Mesenchymal stem cell (in vitro differentiated cells and primary cell): ENCODE measurements at regions not wholly inside any gene's neighbourhood (a gene's known extent, or its start where the extent isn't known, plus 50 kb on each side); places are given as distances from the start of the nearest gene placed in this dataset.

ENCODE experiments used
- DNase-seq: peaks from one replicate; pipeline ENCODE4 v3.0.0-alpha.2; 2013
- H2AFZ ChIP-seq: one replicate; pipeline ENCODE4 v1.6.1; 2013; ENCODE audit warnings: low read depth, mild to moderate bottlenecking, control low read depth, inconsistent platforms, low read length, moderate library complexity
- H2AK5ac ChIP-seq: 2 replicates; pipeline ENCODE4 v1.6.1; 2013; ENCODE audit warnings: low read length, moderate library complexity, mild to moderate bottlenecking, inconsistent platforms; ENCODE audit not compliant: severe bottlenecking
- H2BK120ac ChIP-seq: one replicate; pipeline ENCODE4 v1.6.1; 2013; ENCODE audit warnings: low read depth, mild to moderate bottlenecking, inconsistent platforms, low read length, moderate library complexity
- H2BK12ac ChIP-seq, 2 experiments: one replicate each; pipeline ENCODE4 v1.6.1; 2013; ENCODE audit warnings: inconsistent platforms in 2 of 2, low read length in 2 of 2, mild to moderate bottlenecking in 2 of 2, moderate library complexity in 2 of 2, control low read depth in 1 of 2
- H2BK15ac ChIP-seq: one replicate; pipeline ENCODE4 v1.6.1; 2013; ENCODE audit warnings: mild to moderate bottlenecking, low read depth, inconsistent platforms; ENCODE audit not compliant: poor library complexity, severe bottlenecking
- H2BK5ac ChIP-seq: 2 replicates; pipeline ENCODE4 v1.6.1; 2013; ENCODE audit warnings: low read depth, mild to moderate bottlenecking, low read length, control low read depth, inconsistent platforms; ENCODE audit not compliant: poor library complexity, severe bottlenecking
- H3K14ac ChIP-seq, 2 experiments: one replicate each; pipeline ENCODE4 v1.6.1; 2013; ENCODE audit warnings: inconsistent platforms in 2 of 2, low read length in 2 of 2, control low read depth in 1 of 2, mild to moderate bottlenecking in 1 of 2, moderate library complexity in 1 of 2
- H3K18ac ChIP-seq, 2 experiments: one replicate each; pipeline ENCODE4 v1.6.1; 2013; ENCODE audit warnings: inconsistent platforms in 2 of 2, low read length in 2 of 2, control low read depth in 1 of 2, low read depth in 1 of 2, mild to moderate bottlenecking in 1 of 2
- H3K23ac ChIP-seq, 2 experiments: one replicate each; pipeline ENCODE4 v1.6.1; 2013; ENCODE audit warnings: inconsistent platforms in 2 of 2, low read length in 2 of 2, mild to moderate bottlenecking in 2 of 2, moderate library complexity in 2 of 2, control low read depth in 1 of 2
- H3K27ac ChIP-seq: 2 replicates; pipeline ENCODE4 v1.5.1; 2013; ENCODE audit warnings: mild to moderate bottlenecking, moderate library complexity, low read length, control low read depth, inconsistent platforms; ENCODE audit not compliant: poor library complexity, severe bottlenecking
- H3K27me3 ChIP-seq, 2 experiments: 2 replicates each; pipeline versions ENCODE4 v1.6.1 to v1.7.0; 2013; ENCODE audit warnings: low read length in 2 of 2, mild to moderate bottlenecking in 2 of 2, moderate library complexity in 2 of 2, control low read depth in 1 of 2, inconsistent platforms in 1 of 2; ENCODE audit not compliant: control insufficient read depth in 1 of 2, insufficient read depth in 1 of 2
- H3K36me3 ChIP-seq, 2 experiments: 2 replicates each; pipeline versions ENCODE4 v1.6.1 to v1.7.0; 2013; ENCODE audit warnings: low read length in 2 of 2, control low read depth in 1 of 2, inconsistent platforms in 1 of 2, low read depth in 1 of 2, mild to moderate bottlenecking in 1 of 2; ENCODE audit not compliant: insufficient read depth in 2 of 2, control insufficient read depth in 1 of 2
- H3K4ac ChIP-seq, 2 experiments: one replicate each; pipeline ENCODE4 v1.6.1; 2013; ENCODE audit warnings: inconsistent platforms in 2 of 2, low read length in 2 of 2, mild to moderate bottlenecking in 2 of 2, moderate library complexity in 2 of 2, control low read depth in 1 of 2, low read depth in 1 of 2
- H3K4me1 ChIP-seq: 2 replicates; pipeline ENCODE4 v1.6.1; 2013; ENCODE audit warnings: low read depth, low read length, control low read depth; ENCODE audit not compliant: control insufficient read depth, insufficient read depth
- H3K4me2 ChIP-seq: 2 replicates; pipeline ENCODE4 v1.6.1; 2013; ENCODE audit warnings: low read length, mild to moderate bottlenecking, inconsistent platforms; ENCODE audit not compliant: poor library complexity, severe bottlenecking
- H3K4me3 ChIP-seq, 2 experiments: 2 replicates each; pipeline versions ENCODE4 v1.5.1 to v1.7.0; 2013; ENCODE audit warnings: low read length in 2 of 2, mild to moderate bottlenecking in 2 of 2, control low read depth in 1 of 2, low read depth in 1 of 2; ENCODE audit not compliant: insufficient read depth in 1 of 2
- H3K79me1 ChIP-seq: replicated peaks from 2 replicates; pipeline ENCODE4 v1.6.1; 2013; ENCODE audit warnings: mild to moderate bottlenecking, control low read depth, low read length, inconsistent platforms; ENCODE audit not compliant: poor library complexity, severe bottlenecking
- H3K9ac ChIP-seq: 2 replicates; pipeline ENCODE4 v1.7.0; 2013; ENCODE audit warnings: mild to moderate bottlenecking, low read length, moderate library complexity
- H3K9me3 ChIP-seq: 2 replicates; pipeline ENCODE4 v1.7.0; 2013; ENCODE audit warnings: mild to moderate bottlenecking, low read length; ENCODE audit not compliant: control insufficient read depth
- H4K8ac ChIP-seq: one replicate; pipeline ENCODE4 v1.6.1; 2013; ENCODE audit warnings: inconsistent platforms, mild to moderate bottlenecking, low read length, moderate library complexity
- H4K91ac ChIP-seq: one replicate; pipeline ENCODE4 v1.6.1; 2013; ENCODE audit warnings: mild to moderate bottlenecking, low read length, inconsistent platforms
- WGBS: methylation state at CpG from one replicate; pipeline ENCODE4 v1.1.7; 2013; ENCODE audit warnings: mixed read lengths; 5-methylcytosine and 5-hydroxymethylcytosine counted together

- Histone ChIP-seq H2BK15ac (no peak overlapping the region), H2BK12ac (no peak overlapping the region), H3K36me3 (no peaks in the 10 kb centered on the region), H2BK5ac (no peak overlapping the region), H3K9ac (no peak overlapping the region), H3K9me3 (peaks cover 4% of the 10 kb centered on the region), H3K4me2 (no peak overlapping the region), H2AFZ (no peak overlapping the region), H4K91ac (no peak overlapping the region), H3K27ac (no peak overlapping the region), H2BK120ac (no peak overlapping the region), H3K4me3 (no peak overlapping the region), H3K18ac (no peak overlapping the region), H3K4ac (no peak overlapping the region), H3K4me1 (no peaks in the 10 kb centered on the region), H3K27me3 (no peaks in the 10 kb centered on the region), H3K23ac (no peak overlapping the region), H4K8ac (no peak overlapping the region), H3K14ac (no peak overlapping the region), H3K79me1 (no peaks in the 10 kb centered on the region), H2AK5ac (no peak overlapping the region)
- no peak for DNase-seq
- 71% methylated on average over 4 of the region's 4 CpGs for WGBS
Observed at GRCh38 chr13:103694471-103694870, 628.3 kb upstream of the SLC10A2 start.

- no peak overlapping the region for H3K27ac ChIP-seq
- no peak overlapping the region for H2AFZ ChIP-seq
- no peak overlapping the region for H2AK5ac ChIP-seq
- no peak overlapping the region for H2BK12ac ChIP-seq
- H3K9me3 ChIP-seq = peaks cover 4% of the 10 kb centered on the region
- no peak overlapping the region for H3K14ac ChIP-seq
- H3K4ac ChIP-seq = no peak overlapping the region
- no peak overlapping the region for H4K8ac ChIP-seq
- 70% methylated on average over 2 of the region's 5 CpGs for whole genome bisulfite sequencing
- H3K9ac ChIP-seq = no peak overlapping the region
- H3K27me3 ChIP-seq = no peaks in the 10 kb centered on the region
- no peak overlapping the region for H2BK15ac ChIP-seq
- H3K18ac ChIP-seq = no peak overlapping the region
- no peak overlapping the region for H4K91ac ChIP-seq
- no peak for DNase-seq
- H3K4me2 ChIP-seq = no peak overlapping the region
- H3K36me3 ChIP-seq = no peaks in the 10 kb centered on the region
- no peaks in the 10 kb centered on the region for H3K4me1 ChIP-seq
- no peak overlapping the region for H2BK5ac ChIP-seq
- no peaks in the 10 kb centered on the region for H3K79me1 ChIP-seq
- no peak overlapping the region for H3K4me3 ChIP-seq
- no peak overlapping the region for H2BK120ac ChIP-seq
- no peak overlapping the region for H3K23ac ChIP-seq
Observed at GRCh38 chr13:103694033-103694432, 627.8 kb upstream of the SLC10A2 start.

GRCh38 chr13:103692442-103692841 lies 626.2 kb upstream of the SLC10A2 start:
- no peak overlapping the region for H4K8ac ChIP-seq
- peak overlapping the region in 1 of 2 experiments; percentile 28 for H3K14ac ChIP-seq
- no peak overlapping the region for H3K4ac ChIP-seq
- H3K27me3 ChIP-seq = no peaks in the 10 kb centered on the region
- H3K4me3 ChIP-seq = no peak overlapping the region
- no peak overlapping the region for H3K27ac ChIP-seq
- no peak overlapping the region for H2BK5ac ChIP-seq
- no peak overlapping the region for H3K4me2 ChIP-seq
- H4K91ac ChIP-seq = no peak overlapping the region
- H3K79me1 ChIP-seq = no peaks in the 10 kb centered on the region
- 90% methylated on average over 3 of the region's 4 CpGs for WGBS
- H2BK120ac ChIP-seq = no peak overlapping the region
- H3K36me3 ChIP-seq = no peaks in the 10 kb centered on the region
- H3K4me1 ChIP-seq = no peaks in the 10 kb centered on the region
- DNase-seq = no peak
- no peak overlapping the region for H3K9ac ChIP-seq
- H2AK5ac ChIP-seq = no peak overlapping the region
- H3K9me3 ChIP-seq = peaks cover 6% of the 10 kb centered on the region
- H2AFZ ChIP-seq = no peak overlapping the region
- H3K23ac ChIP-seq = no peak overlapping the region
- H2BK15ac ChIP-seq = no peak overlapping the region
- no peak overlapping the region for H3K18ac ChIP-seq
- H2BK12ac ChIP-seq = no peak overlapping the region

GRCh38 chr13:103676329-103676728 lies 610.1 kb upstream of the SLC10A2 start:
- H2AK5ac ChIP-seq = no peak overlapping the region
- no peaks in the 10 kb centered on the region for H3K79me1 ChIP-seq
- H3K27me3 ChIP-seq = no peaks in the 10 kb centered on the region
- no peak overlapping the region for H3K4me2 ChIP-seq
- no peaks in the 10 kb centered on the region for H3K4me1 ChIP-seq
- H4K8ac ChIP-seq = no peak overlapping the region
- no peak overlapping the region for H2AFZ ChIP-seq
- no peaks in the 10 kb centered on the region for H3K36me3 ChIP-seq
- no peak overlapping the region for H3K14ac ChIP-seq
- H3K9me3 ChIP-seq = peaks cover 8% of the 10 kb centered on the region
- H2BK120ac ChIP-seq = no peak overlapping the region
- H2BK5ac ChIP-seq = no peak overlapping the region
- no peak for DNase-seq
- H2BK12ac ChIP-seq = no peak overlapping the region
- no peak overlapping the region for H3K27ac ChIP-seq
- H2BK15ac ChIP-seq = no peak overlapping the region
- no peak overlapping the region for H4K91ac ChIP-seq
- H3K4ac ChIP-seq = no peak overlapping the region
- no peak overlapping the region for H3K18ac ChIP-seq
- H3K23ac ChIP-seq = no peak overlapping the region
- no peak overlapping the region for H3K4me3 ChIP-seq
- no peak overlapping the region for H3K9ac ChIP-seq
